ENCODE measurements at regions not wholly inside any gene's neighbourhood (a gene's known extent, or its start where the extent isn't known, plus 50 kb on each side); places are given as distances from the start of the nearest gene placed in this dataset.

GRCh38 chr20:12610871-12611270 lies 397.9 kb upstream of the SPTLC3 start:
- TF ChIP-seq CTCF (IDR thresholded peaks at IDR 0.05; ENCODE audit: unreplicated experiment in 3 of 3), result no peak
- Mint-ChIP-seq H3K4me3 (no peak overlapping the region), H3K9me3 (peaks cover 9% of the 10 kb centered on the region), H3K36me3 (ENCODE audit: low read depth) (peaks cover 3% of the 10 kb centered on the region), H3K27ac (no peak overlapping the region), H3K27me3 (ENCODE audit: low read depth) (no peaks in the 10 kb centered on the region), H3K4me1 (no peaks in the 10 kb centered on the region)

GRCh38 chr20:12614764-12615163 lies 394.0 kb upstream of the SPTLC3 start:
- no peak for TF ChIP-seq CTCF (IDR thresholded peaks at IDR 0.05; ENCODE audit: unreplicated experiment in 3 of 3)
- Mint-ChIP-seq H3K9me3 (peaks cover 14% of the 10 kb centered on the region), H3K27me3 (ENCODE audit: low read depth) (no peaks in the 10 kb centered on the region), H3K36me3 (ENCODE audit: low read depth) (peaks cover 3% of the 10 kb centered on the region), H3K4me1 (no peaks in the 10 kb centered on the region), H3K4me3 (no peak overlapping the region), H3K27ac (no peak overlapping the region)

GRCh38 chr20:12617076-12617475 lies 391.7 kb upstream of the SPTLC3 start:
- TF ChIP-seq CTCF (IDR thresholded peaks at IDR 0.05; ENCODE audit: unreplicated experiment in 3 of 3), result no peak
- Mint-ChIP-seq H3K27ac (no peak overlapping the region), H3K9me3 (peaks cover 16% of the 10 kb centered on the region), H3K27me3 (ENCODE audit: low read depth) (no peaks in the 10 kb centered on the region), H3K4me1 (no peaks in the 10 kb centered on the region), H3K4me3 (no peak overlapping the region), H3K36me3 (ENCODE audit: low read depth) (peaks cover 3% of the 10 kb centered on the region)

GRCh38 chr20:12623870-12624269 lies 384.9 kb upstream of the SPTLC3 start:
- H3K27ac Mint-ChIP-seq, result no peak overlapping the region
- H3K36me3 Mint-ChIP-seq (ENCODE audit: low read depth), result no peaks in the 10 kb centered on the region
- H3K27me3 Mint-ChIP-seq (ENCODE audit: low read depth), result no peaks in the 10 kb centered on the region
- no peaks in the 10 kb centered on the region for H3K4me1 Mint-ChIP-seq
- TF ChIP-seq CTCF (IDR thresholded peaks at IDR 0.05; ENCODE audit: unreplicated experiment in 3 of 3), result no peak
- H3K4me3 Mint-ChIP-seq, result no peak overlapping the region
- peaks cover 22% of the 10 kb centered on the region for H3K9me3 Mint-ChIP-seq

GRCh38 chr20:12627485-12627884 lies 381.3 kb upstream of the SPTLC3 start:
- no peaks in the 10 kb centered on the region for H3K27me3 Mint-ChIP-seq (ENCODE audit: low read depth)
- TF ChIP-seq CTCF (IDR thresholded peaks at IDR 0.05; ENCODE audit: unreplicated experiment in 3 of 3), result no peak
- no peaks in the 10 kb centered on the region for H3K4me1 Mint-ChIP-seq
- H3K36me3 Mint-ChIP-seq (ENCODE audit: low read depth), result no peaks in the 10 kb centered on the region
- no peak overlapping the region for H3K4me3 Mint-ChIP-seq
- H3K9me3 Mint-ChIP-seq, result peaks cover 19% of the 10 kb centered on the region
- H3K27ac Mint-ChIP-seq, result peak overlapping the region; percentile 29 to 64 (median 43)

GRCh38 chr20:12638633-12639312 lies 370.0 kb upstream of the SPTLC3 start:
- Mint-ChIP-seq H3K9me3 (no peaks in the 10 kb centered on the region), H3K27ac (no peak overlapping the region), H3K27me3 (ENCODE audit: low read depth) (no peaks in the 10 kb centered on the region), H3K4me3 (no peak overlapping the region), H3K4me1 (no peaks in the 10 kb centered on the region), H3K36me3 (ENCODE audit: low read depth) (no peaks in the 10 kb centered on the region)
- TF ChIP-seq CTCF (IDR thresholded peaks at IDR 0.05; ENCODE audit: unreplicated experiment in 3 of 3), result no peak

Data from nephron (organoid).